ENCODE measurements at regions not wholly inside any gene's neighbourhood (a gene's known extent, or its start where the extent isn't known, plus 50 kb on each side); places are given as distances from the start of the nearest gene placed in this dataset.
"Not testable (repeated sequence)": the region's sequence is repeated elsewhere in the genome, so short reads cannot be mapped to it uniquely, and the experiment has no call there.

DNA sequence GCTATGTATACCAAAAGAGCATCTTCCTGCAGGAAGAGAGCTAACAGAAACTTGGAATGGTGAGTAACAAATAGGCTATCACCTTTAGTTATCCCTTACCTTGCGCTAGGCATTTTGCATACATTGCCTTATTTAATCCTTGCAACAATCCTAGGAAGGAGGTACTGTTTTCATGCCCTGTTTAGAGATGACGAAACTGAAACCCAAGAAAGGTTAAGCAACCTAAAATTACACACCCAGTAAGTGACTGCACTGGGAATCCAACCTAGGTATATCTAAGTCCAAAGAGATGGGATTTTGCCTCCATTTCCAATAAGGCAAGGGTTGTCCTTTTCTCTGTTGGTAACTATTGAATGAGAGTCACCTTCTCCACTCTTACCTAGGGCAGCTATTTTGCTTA, 144.5 kb downstream of the TM2D1 start:
- DNase-seq (ENCODE audit: low spot score), result no peak

DNA sequence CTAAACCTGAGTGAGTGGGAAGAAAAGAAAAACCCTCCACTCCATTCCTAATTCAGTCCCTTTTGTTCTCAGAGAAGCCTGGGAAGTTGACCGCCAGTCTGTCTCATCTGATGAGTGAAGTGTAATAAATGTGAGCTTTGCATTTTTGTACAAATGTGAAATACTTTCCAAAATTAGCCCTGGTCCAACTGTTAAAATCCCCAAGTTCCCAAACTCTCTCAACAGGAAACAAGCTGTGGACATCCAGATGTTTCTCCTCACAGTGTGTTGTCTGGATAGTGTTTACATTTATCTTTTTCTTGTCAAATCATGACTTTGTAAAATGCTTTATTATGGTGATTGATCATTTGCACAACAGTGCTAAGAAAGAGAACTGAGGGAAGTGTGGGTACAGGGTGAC, 145.1 kb downstream of the TM2D1 start:
- DNase-seq (ENCODE audit: low spot score), result no peak

DNA sequence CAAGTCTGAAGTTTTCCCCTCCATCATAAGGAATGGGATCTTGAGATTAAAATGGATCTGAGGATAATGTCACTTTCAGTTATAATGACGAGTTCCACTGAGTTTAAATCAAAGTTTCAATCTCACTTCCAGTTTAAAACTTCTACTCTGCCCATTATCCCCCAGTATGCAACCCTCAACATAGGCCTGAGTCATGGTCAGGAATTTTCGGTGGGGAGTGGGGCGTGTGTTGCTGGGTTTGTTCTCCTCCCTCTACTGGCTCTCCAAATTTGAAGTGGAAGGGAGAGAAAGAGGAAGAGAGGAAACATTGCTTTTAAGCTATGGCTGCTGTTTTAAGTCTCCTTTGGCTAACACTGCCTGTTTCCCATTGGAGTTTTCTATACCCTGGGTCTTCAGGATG, 152.9 kb downstream of the TM2D1 start:
- no peak for DNase-seq (ENCODE audit: low spot score)

DNA sequence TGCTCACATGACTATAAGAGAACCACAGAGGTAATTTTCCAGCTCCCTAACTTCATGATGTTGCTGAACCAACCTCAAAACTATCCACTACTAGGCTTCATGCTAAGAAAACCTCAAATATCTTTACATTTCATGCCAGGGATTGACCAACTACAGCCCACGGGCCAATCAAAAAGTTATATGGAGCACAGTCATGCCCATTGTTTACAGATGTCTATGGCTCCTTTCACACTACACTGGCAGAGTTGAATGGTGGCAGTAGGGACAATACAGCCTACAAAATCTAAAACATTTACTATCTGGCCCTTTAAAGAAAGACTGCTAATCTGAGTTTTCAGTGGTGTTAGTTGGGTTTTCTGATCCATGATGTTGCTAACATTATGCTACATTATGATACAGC, 154.8 kb downstream of the TM2D1 start:
- DNase-seq (ENCODE audit: low spot score), result no peak

DNA sequence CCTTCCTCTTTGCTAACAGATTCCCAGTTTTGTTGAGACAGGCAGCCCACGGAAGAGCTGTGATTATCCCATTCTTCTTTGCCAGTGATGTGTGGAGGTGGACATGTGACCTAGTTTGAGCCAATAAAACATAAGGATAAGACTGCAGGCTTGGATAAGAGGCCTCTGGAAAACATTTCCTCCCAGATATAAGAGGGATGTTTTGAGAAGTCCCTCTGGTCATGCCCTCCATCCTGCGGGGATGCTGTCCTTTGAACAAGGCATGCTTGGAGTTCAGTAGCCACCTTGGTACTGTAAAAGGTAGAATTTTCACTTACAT, 155.7 kb downstream of the TM2D1 start:
- DNase-seq (ENCODE audit: low spot score), result peak; percentile 60

DNA sequence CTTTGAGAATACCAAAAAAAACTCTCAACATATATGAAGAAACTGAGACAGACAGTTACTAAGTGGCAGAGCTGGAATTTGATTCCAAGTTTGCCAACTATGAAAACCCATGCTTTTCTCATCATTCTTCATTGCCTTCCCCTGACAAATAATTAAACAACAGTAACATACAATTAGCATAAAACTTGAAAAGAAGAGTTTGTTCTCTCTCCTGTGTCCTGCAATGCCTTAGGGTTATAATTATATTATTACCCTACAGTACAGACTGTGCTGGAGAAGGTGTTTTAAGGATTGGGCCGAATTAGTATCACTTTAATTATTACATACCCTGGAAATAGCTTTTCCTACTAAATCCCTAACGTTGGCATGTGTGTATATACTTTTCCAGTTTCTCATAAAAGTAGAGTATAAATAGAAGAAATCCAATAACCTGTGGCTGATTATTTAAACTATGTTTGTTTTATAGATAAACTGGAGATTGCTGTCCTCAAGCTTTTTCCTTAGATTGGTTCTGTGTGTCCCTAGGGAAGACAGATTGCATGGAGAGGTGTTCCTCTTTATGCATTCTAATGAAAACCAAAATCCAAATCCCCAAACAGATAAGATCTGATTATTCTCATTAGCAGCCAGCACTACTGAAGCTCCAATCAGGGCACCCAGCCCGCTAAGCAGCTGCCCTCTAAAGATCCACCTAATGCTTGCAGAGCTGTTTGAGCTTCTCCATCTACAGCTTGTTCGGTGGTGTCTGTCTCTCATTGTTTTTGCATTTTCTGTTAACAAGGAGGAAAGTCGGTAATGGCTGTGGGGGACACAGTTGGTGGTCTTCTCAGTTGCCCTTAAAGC, 156.3 kb downstream of the TM2D1 start:
- peak; percentile 47 for DNase-seq (ENCODE audit: low spot score)

DNA sequence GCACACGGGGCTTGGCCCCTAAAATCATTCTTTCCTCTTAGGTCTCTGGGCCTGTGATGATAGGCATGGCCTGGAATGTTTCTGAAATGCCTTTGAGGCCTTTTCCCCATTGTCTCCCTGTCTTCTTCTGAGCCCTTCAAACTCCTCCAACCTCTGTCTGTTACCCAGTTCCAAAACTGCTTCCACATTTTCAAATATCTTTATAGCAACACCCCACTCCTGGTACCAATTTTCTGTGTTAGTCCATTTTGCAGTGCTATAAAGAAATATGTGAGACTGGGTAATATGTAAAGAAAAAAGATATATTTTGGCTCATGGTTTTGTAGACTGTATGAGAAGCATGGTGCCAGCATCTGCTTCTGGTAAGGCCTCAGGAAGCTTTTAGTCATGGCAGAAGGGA, 158.8 kb downstream of the TM2D1 start:
- no peak for DNase-seq (ENCODE audit: low spot score)

DNA sequence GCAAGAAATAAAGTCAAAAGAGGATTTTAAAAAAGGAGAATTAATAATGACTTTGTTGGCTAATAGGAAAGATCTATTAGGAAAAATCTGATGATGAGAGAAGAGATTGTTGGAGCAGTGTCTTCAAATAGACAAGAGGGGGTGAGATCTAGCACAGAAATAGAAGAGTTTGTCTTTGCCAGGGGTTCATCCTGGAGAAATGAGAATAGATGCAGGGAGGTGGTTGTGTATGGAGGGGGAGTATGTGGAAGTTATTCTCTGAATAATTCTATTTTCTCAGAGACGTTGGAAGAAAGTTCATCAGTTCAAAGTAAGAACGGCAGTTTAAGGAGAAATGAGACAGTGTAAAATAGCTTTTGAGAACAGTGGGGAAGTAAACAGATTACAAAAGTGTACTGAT, 161.3 kb downstream of the TM2D1 start:
- no peak for DNase-seq (ENCODE audit: low spot score)

DNA sequence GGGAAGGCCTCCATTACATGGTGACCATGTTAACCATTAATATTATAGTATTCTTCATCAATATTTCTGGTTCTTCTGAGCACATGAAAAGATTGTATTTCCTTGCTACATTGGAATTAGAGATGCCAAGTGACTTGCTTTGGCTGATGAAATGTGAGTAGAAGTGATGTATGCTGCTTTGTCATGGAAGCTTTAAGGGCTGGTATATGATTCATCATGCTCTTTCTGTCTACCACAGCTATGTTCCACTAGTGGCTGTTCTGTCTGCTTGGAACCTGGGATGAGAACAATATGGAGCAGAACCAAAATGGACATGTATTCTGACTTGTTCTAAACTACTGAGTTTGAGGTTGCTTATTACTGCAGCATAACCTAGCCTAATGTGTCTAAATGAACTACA, 163.3 kb downstream of the TM2D1 start:
- no peak for DNase-seq (ENCODE audit: low spot score)

DNA sequence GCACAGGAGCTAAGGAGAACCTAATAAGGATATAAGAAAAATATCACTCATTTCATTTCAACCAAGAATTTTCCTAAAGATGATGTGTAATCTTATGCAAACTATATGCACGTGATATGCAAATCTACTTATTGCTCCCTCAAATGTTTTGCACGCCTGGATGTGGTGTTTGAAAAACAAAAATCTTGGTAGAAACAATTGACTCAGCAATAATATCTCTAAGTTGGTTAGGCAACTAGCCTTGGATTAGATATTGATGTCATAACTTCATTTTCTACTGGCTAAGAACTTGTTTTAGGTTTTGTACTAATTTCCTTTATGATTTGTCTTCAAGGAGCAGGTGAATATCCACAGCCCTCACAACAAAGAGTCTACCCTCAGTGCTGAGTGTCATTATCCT, 164.6 kb downstream of the TM2D1 start:
- DNase-seq (ENCODE audit: low spot score), result no peak

DNA sequence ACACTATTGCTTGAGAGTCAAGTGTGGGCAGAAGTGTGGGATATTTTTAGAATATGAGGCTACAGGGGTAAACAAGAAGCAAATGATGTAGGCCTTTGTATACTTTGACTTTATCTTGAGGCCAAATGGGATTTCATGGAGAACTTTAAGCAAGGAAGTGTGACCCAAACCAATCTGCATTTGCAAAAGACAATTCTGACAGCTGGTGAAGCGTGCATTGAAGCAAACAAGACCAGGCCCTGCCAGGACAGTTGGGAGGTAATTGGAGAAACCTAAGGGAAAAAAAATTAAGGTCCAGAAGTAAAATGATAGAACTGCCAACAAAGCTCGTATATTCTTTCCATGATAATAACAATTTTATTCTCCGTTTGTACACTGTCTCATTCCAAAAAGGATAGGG, 168.3 kb downstream of the TM2D1 start:
- no peak for DNase-seq (ENCODE audit: low spot score)

DNA sequence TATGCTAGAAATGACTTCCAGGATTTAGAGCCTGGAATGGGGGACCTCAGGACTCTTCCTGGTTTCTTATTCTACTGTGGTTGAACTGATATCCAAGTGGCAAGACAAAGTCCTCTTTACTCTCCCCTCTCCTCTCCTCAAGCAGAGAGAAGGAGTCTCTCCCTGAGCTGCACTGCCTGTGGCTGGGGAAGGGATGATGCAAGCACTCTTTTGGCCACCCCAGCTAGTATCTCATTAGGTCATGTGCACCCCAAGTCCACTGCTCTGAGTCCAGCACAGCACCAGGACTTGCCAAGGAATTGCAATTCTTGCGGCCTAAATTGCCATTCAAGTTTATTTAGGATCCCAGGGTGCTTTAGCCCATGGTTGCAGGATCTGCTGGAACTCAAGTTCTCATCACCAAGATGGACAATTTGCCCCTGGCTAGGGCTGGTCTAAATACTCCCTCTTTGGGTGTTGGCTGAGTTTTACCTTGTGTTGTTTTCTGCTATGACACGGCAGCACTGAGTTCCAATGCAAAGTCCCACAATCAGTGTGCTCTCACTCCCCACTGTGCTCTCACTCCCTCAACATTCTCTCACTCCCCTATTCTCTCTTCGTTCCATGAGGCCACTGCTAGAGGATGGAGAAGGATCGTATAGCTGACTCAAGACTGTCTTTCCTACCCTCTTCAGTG, 172.2 kb downstream of the TM2D1 start:
- DNase-seq (ENCODE audit: low spot score), result no peak

DNA sequence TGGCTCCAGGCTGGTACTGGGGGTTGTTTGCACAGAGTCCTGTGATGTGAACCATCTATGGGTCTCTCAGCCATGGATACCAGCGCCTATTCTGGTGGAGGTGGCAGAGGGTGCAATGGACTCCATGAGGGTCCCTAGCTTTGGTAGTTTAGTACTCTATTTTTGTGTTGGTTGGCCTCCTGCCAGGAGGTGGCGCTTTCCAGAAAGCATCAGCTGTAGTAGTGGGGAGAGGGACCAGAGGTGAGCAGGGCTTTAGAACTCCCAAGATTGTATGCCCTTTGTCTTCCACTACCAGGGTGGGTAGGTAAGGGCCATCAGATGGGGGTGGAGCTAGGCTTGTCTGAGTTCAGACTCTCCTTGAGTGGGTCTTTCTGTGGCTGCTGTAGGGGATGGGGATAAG, 177.6 kb downstream of the TM2D1 start:
- DNase-seq (ENCODE audit: low spot score), result not testable (repeated sequence)

DNA sequence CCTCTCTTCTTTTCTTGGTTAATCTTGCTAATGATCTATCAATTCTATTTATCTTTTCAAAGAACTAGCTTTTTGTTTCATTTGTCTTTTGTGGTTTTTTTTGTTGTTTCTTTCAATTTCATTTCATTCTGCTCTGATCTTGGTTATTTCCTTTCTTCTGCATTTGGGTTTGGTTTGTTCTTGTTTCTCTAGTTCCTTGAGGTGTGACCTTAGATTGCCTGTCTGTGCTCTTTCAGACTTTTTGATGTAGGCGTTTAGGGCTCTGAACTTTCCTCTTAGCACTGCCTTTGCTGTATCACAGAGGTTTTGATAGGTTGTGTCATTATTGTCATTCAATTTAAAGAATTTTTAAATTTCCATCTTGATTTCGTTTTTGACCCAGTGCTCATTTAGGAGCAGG, 180.1 kb downstream of the TM2D1 start:
- DNase-seq (ENCODE audit: low spot score), result not testable (repeated sequence)

DNA sequence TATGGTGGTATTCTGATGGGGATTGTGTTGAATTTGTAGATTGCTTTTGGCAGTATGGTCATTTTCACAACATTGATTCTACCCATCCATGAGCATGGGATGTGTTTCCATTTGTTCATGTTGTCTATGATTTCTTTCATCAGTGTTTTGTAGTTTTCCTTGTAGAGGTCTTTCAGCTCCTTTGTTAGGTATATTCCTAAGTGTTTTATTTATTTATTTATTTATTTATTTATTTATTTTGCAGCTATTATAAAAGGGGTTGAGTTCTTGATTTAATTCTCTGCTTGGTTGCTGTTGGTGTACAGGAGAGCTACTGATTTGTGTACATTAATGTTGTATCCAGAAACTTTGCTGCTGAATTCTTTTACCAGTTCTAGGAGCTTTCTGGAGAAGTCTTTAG, 181.4 kb downstream of the TM2D1 start:
- DNase-seq (ENCODE audit: low spot score), result not testable (repeated sequence)

DNA sequence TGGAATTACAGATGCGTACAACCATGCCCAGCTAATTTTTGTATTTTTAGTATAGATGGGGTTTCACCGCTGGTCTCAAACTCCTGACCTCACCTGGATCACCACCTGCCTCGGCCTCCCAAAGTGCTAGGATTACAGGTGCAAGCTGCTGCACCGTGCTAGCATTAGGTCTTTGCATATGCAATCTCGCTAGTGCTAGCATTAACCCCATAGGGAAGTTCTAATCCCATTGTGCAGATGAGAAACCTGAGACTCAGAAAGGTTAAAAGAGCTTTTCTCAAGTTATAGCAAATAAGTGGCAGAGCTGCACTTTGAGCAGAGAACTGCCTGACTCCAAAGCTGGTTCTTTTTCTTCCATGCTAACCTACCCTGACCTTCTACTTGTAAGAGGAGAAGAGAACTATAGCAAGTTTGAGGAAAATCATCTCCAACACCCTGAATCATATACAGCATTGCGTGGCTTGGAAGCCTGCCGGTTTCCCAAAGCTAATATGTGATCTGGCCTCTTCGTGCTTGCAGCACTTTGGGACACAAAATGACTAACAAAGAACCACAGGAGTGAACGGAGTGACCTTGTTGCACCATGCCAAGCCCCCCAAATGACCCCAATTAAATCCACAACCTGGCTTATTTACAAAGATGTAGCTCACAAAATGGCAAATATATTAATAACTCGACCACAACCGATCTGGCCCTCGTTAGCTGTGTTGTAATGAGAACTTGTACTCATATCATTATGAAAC, 185.1 kb downstream of the TM2D1 start:
- no peak for DNase-seq (ENCODE audit: low spot score)

DNA sequence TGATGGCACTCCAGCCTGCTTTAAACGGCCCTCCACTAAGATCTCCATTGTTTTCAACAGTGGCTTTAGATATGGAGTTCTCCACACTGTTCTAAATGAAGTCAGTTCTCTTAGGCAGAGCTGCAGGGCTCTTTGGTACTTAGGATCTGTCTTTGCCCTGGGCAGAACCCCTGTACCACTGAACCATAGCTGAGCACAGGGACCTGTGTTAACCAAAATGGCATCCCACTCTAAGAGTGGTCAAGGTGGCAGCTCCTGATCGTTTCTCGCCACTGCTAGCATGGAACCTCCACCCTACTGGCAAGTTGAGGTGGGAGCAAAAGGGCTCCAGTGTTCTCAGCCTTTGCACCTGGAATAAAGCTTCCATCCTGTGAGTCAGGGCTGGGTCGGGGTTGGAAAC, 186.7 kb downstream of the TM2D1 start:
- no peak for DNase-seq (ENCODE audit: low spot score)

DNA sequence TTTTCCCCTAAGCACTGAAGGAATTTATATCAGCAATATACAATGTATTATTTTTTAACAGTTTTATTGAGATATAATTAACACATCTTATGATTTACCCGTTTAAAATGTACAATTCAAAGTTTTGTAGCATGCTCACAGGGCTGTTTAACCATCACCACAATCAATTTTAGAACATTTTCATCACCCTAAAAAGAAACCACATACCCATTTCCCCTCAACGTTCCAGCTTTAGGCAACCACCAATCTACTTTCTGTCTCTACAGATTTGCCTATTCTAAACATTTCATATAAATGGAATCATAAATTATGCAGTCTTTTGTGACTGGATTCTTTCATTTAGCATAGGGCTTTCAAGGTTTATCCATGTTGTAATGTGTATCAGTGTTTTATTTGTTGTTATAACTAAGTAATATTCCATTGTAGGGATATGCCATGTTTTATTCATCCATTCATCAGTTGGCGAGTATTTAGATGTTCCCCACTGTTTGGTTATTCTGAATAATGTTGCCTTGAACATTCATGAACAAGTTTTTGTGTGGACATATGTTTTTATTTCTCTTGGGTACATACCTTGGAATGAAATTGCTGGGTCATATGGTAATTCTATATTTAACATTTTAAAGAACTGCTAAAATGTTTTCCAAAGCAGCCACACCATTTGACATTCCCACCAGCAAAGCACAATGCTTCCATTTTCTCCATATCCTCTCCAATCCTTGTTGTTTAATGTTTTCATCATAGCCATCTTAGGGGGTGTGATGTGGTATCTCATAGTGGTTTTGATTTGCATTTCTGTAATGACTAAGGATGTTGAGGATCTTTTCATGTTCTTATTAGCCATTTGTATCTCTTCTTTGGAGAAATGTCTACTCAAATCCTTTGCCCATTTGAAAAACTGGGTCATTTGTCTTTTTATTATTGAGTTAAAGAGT, 188.5 kb downstream of the TM2D1 start:
- no peak for DNase-seq (ENCODE audit: low spot score)

DNA sequence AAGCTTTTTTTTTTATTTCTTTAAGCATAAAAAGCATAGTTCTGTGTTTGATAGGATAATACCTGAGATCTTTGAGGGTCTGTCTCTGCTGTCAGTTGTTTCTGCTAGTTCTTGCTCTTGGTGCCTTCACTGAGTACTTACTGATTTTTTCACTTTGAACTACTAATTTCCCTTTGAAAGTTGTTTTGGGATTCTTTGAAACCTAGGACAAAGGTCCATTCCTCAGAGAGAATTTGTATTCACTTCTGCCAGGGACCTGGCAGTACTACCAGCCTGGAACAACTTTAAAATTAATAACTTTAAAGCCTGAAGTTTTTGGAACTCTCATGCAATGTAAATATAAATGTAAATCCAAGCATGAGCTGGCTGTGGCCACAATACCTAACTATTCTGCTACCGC, 190.1 kb downstream of the TM2D1 start:
- DNase-seq (ENCODE audit: low spot score), result no peak

DNA sequence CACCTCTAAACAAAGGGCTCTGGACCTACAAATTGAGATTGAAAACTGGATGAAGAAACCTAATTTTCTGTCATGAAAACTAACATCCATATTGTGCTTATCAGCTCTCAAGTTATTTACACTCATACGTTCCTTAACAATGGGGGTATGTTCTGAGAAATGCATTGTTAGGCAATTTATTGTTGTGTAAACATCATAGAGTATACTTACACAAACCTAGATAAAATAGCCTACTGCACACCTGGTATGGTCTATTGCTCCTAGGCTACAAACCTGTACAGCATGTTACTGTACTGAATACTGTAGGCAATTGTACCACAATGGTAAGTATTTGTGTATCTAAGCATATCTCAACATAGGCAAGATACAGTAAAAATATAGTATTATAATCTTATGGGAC, 191.4 kb downstream of the TM2D1 start:
- no peak for DNase-seq (ENCODE audit: low spot score)

DNA sequence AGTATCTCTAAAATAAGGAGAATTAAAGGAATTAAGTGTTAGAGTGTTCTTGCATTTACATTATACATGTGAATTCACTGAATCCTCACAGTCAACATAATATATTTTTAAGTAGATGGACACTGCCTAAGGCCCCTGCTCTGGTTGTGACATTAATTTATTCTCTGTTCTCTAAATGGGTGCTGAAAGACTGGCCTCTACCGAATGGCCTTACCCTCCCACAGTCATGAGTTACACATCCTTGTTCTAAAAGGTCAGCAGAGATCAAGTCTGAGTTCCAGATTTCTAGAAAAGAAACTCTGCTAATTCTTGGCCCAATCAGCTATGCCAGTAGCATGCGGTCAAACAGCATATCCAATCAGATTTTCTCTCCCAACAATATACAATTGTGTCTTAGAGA, 193.2 kb downstream of the TM2D1 start:
- DNase-seq (ENCODE audit: low spot score), result no peak
